HG02642 (cell line): ENCODE measurements at regions not wholly inside any gene's neighbourhood (a gene's known extent, or its start where the extent isn't known, plus 50 kb on each side); places are given as distances from the start of the nearest gene placed in this dataset.

ENCODE experiments used
- ATAC-seq: cut with Tn5 transposase; IDR thresholded peaks from one replicate; pipeline ENCODE4 v1.9.1; 2021; ENCODE audit warnings: mild to moderate bottlenecking; ENCODE audit not compliant: unreplicated experiment, poor library complexity

DNA sequence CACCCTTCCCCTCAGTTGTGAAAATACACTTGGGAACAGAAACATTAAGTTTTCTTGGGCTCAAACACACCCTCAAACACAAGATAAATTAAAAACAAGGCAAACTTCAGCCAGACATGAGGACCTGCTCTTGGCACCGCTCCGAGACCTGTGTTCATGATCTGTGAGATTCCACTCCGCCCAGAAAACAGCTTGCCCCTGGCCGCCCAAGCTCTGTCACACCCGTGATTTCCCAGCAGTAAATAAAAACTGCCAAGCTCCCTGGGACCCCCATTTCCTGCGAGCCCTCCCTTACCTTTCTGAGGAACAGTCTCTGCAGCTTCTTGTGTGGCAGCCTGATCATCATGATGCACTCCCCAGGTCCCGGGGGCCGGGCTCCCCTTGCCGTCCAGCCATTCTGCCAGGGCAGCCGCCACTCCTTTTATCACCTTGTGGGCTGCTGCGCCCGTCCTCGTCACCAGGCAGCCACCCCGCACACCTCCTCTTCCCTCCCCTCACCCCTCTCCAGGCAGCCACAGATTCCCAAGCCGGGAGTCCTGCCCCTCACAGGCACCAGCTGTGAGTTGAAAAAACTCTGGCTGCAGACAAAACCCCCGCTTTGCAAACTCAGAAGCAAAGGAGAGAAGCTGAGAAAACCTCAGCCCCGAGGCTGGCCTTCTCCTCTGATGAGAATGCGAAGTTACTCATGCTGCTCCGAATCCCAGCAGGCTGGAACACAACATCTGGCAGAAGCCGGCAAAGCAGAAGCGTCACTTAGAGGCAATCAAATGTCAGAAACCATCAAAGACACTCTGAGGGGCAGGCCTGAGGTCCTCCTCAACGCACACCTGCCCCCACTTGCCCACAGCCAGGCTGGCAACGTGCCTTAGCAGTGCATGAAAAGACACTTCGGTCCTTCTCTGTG, 130.4 kb upstream of the RPS6KA2 start:
- ATAC-seq: no peak

- ATAC-seq: no peak
Observed at GRCh38 chr6:166754218-166755030, 127.4 kb upstream of the RPS6KA2 start.

GRCh38 chr6:166752928-166753721, 126.1 kb upstream of the RPS6KA2 start:
- ATAC-seq: no peak

DNA sequence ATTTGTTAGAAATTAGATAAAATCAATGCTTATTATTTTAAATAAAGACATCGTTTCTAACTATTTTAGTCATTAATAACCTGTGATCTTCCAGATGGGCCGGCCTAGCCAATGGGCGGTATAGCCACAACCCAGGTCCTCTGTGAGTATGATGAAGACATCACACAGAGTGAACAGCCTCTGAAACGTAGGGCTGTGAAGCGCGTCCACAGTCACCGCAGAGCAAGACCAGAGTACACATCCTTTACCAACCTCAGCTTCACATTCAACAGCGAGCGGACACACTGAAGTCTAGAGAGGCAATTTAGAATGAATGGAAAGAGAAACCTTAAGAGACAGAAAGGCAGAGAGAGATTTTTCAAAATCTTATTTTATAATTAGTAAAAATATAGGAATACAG, 125.0 kb upstream of the RPS6KA2 start:
- peak; percentile 91 for ATAC-seq

DNA sequence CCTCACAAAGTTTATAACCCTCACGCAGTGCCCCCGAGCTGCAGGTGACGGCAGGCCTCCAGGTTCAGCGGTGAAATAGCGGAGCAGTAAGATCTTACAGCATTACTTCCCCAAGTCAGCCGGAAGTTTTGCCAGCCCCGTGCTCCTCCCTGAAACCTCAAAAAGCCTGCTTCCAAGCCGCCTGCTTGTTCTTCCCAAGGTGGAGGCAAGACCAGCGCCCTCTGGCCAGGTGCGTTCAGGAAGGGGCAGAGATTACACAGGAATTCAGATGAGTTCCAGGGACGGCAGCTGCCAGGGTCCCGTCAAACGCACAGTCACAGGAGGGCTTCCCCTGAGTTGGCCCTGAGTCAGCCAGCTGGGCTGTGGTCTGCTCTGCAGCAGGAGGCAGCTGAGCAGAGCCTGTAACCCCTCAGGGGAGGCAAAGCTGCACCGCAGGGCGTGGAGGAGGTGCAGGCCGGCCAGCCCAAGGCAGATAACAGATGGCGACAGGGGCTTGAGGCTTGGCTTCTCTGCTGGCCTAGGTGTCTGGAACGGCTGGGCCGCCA, 124.1 kb upstream of the RPS6KA2 start:
- ATAC-seq: peak; percentile 78

DNA sequence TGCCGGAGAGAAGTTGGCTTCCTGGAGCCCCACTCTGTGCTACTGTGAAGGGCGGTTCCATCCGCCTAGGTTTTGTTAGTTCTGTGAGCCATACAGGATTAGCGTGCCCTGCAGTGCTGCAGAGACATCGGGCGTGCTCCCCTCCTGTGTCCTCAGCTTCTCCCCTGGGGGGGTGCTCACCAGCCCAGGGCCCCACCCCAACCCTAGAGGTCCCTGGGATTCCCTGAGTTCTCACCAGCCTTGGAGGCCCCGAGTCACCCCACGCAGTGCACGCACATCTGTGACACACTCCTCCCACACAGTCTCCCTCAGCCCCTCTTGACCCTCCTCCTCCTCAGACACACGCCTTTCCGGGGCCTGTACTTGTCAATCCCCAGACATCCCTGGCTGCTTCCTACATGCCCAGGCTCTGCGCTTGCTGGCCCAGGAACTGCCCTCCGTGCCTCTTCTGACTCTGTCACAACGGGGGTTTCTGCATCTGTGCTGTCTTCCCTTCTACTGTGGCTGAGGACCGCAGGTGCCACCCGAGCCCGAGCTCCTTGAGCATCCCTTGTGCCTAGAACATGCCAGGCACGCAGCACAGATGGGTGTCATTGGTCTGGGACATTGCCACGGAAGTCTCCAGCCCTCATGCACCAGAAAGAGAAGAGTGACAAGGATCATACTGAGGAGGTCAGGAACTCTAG, 123.2 kb upstream of the RPS6KA2 start:
- no peak for ATAC-seq

DNA sequence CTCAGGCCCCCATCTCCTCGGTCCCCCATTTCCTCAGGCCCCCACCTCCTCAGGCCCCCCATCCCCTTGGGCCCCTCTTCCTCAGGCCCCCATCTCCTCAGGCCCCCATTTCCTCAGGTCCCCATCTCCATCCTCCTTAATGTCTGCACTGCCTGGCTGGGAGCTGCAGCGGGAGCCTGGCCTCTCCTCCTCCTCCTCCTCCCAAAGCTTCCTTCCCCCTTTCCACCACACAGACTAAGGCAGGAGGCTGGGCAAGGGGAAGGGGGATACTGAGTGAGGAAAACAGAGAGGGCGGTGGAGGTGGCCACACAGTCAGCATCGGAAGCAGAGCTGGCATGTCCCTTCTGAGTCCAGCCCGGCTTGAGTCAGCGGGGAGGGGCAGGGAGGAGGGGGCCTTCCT, 122.6 kb upstream of the RPS6KA2 start:
- no peak for ATAC-seq

- ATAC-seq: no peak
Observed at GRCh38 chr6:166747644-166748595, 120.9 kb upstream of the RPS6KA2 start.

DNA sequence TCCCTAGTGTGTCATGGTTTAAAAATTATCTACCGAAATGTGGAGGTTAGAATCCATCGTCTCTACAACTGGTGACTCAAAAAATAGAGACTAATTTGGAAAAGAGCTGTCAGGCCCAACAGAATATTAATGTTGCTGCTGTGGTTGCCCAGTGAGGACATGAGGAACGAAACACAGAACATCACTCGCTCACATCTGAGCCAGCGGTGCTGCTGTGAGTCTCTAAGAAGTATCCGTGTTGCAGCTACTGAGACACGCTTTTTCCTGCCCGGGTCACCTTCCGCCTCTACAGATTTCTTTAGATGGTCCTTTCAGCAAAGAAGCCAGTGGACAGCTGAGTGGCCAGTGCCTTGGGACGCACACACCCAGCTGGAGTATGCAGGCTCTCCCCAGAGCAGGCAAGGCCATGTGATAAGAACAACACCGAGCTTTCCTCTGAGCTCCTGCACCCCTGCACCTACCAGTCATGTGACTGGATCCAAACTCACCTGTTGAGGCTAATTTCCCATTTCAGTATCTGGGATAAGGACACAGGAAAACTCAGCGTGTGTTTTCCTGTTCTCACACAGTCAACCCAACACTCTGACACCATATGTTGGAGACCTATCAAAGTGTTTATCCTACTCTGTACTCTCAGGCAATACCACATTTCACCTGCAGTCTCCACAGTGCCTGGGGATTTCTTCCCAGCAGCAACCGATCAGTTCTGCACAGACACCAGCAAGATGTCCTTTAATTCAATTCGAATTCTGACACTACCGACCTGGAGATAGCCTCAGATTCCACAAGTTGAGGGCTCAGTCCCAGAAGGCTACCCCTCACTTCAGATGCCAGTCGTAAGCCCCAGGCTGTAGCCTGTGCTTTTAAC, 119.0 kb upstream of the RPS6KA2 start:
- no peak for ATAC-seq

- ATAC-seq: no peak
Observed at GRCh38 chr6:166744223-166745134, 117.4 kb upstream of the RPS6KA2 start.

- ATAC-seq: no peak
Observed at GRCh38 chr6:166743406-166744222, 116.6 kb upstream of the RPS6KA2 start.

GRCh38 chr6:166742981-166743380, 115.9 kb upstream of the RPS6KA2 start:
- no peak for ATAC-seq

DNA sequence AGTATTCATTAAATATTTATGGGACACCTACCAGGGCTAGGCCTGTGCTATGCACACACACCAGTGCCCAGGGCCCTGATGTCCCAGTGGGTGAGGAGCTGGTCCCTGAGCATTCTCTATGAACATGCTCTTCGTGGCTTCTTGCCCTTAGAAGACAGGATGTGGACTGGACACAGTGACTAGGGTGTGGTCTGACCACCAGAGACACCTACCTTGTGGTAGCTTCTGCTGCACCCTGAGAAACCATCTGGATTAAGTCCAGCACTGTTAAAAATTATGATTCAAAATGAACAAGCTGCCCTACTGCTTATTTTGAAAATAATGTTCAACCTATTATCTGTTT, 112.9 kb upstream of the RPS6KA2 start:
- no peak for ATAC-seq

- ATAC-seq: no peak
Observed at GRCh38 chr6:166739117-166739975, 112.3 kb upstream of the RPS6KA2 start.
